Muscle layer of duodenum (tissue), 2 donors: ENCODE measurements at regions not wholly inside any gene's neighbourhood (a gene's known extent, or its start where the extent isn't known, plus 50 kb on each side); places are given as distances from the start of the nearest gene placed in this dataset.

Experiments
- H3K27ac ChIP-seq: one replicate; pipeline ENCODE4 v1.7.0; 2013; ENCODE audit warnings: mild to moderate bottlenecking, low read length
- H3K27me3 ChIP-seq: one replicate; pipeline ENCODE4 v1.7.0; 2013; ENCODE audit warnings: low read depth, mild to moderate bottlenecking, control low read depth, low read length
- H3K36me3 ChIP-seq, 2 donors: one replicate each; pipeline ENCODE4 v1.7.0; 2013; ENCODE audit warnings: low read length in 2 of 2, control low read depth in 1 of 2, mild to moderate bottlenecking in 1 of 2; ENCODE audit not compliant: insufficient read depth in 2 of 2, control insufficient read depth in 1 of 2
- H3K4me1 ChIP-seq, 2 donors: one replicate each; pipeline ENCODE4 v1.7.0; 2013; ENCODE audit warnings: low read length in 2 of 2, mild to moderate bottlenecking in 2 of 2, control low read depth in 1 of 2, moderate library complexity in 1 of 2; ENCODE audit not compliant: insufficient read depth in 2 of 2, control insufficient read depth in 1 of 2
- H3K4me3 ChIP-seq, 2 donors: one replicate each; pipeline ENCODE4 v1.7.0; 2013; ENCODE audit warnings: low read length in 2 of 2, low read depth in 1 of 2, mild to moderate bottlenecking in 1 of 2
- H3K9me3 ChIP-seq, 2 donors: one replicate each; pipeline ENCODE4 v1.7.0; 2013; ENCODE audit warnings: low read length in 2 of 2, control low read depth in 1 of 2, mild to moderate bottlenecking in 1 of 2; ENCODE audit not compliant: control insufficient read depth in 1 of 2
- donor health status: healthy.

- no peak overlapping the region for H3K4me3 ChIP-seq
- no peak overlapping the region for H3K27ac ChIP-seq
- H3K4me1 ChIP-seq = no peaks in the 10 kb centered on the region
- H3K9me3 ChIP-seq = no peaks in the 10 kb centered on the region
- no peaks in the 10 kb centered on the region for H3K36me3 ChIP-seq
- no peaks in the 10 kb centered on the region for H3K27me3 ChIP-seq
Measured at GRCh38 chrX:25219480-25219879, 203.7 kb upstream of the ARX start.

- H3K27me3 ChIP-seq = no peaks in the 10 kb centered on the region
- no peak overlapping the region for H3K4me3 ChIP-seq
- H3K4me1 ChIP-seq = no peaks in the 10 kb centered on the region
- no peaks in the 10 kb centered on the region for H3K36me3 ChIP-seq
- H3K9me3 ChIP-seq = no peaks in the 10 kb centered on the region
- no peak overlapping the region for H3K27ac ChIP-seq
Measured at GRCh38 chrX:25213611-25214010, 197.8 kb upstream of the ARX start.

- Histone ChIP-seq H3K4me3 (no peak overlapping the region), H3K36me3 (no peaks in the 10 kb centered on the region), H3K27ac (no peak overlapping the region), H3K27me3 (no peaks in the 10 kb centered on the region), H3K4me1 (no peaks in the 10 kb centered on the region), H3K9me3 (no peaks in the 10 kb centered on the region)
Measured at GRCh38 chrX:25207803-25208475, 192.2 kb upstream of the ARX start.

- Histone ChIP-seq H3K36me3 (no peaks in the 10 kb centered on the region), H3K27ac (no peak overlapping the region), H3K4me3 (no peak overlapping the region), H3K4me1 (no peaks in the 10 kb centered on the region), H3K9me3 (no peaks in the 10 kb centered on the region), H3K27me3 (no peaks in the 10 kb centered on the region)
Measured at GRCh38 chrX:25206778-25207177, 191.0 kb upstream of the ARX start.

- H3K4me3 ChIP-seq = no peak overlapping the region
Measured at GRCh38 chrX:25204182-25204581, 188.4 kb upstream of the ARX start.

GRCh38 chrX:25202827-25203226 lies 187.1 kb upstream of the ARX start:
- Histone ChIP-seq H3K4me3 (no peak overlapping the region), H3K27ac (no peak overlapping the region), H3K4me1 (no peaks in the 10 kb centered on the region), H3K36me3 (no peaks in the 10 kb centered on the region), H3K27me3 (no peaks in the 10 kb centered on the region), H3K9me3 (no peaks in the 10 kb centered on the region)

More at GRCh38 chrX:25204182-25204581, 188.4 kb upstream of the ARX start:
- Histone ChIP-seq H3K27me3 (no peaks in the 10 kb centered on the region), H3K27ac (no peak overlapping the region), H3K4me1 (no peaks in the 10 kb centered on the region), H3K36me3 (no peaks in the 10 kb centered on the region), H3K9me3 (no peaks in the 10 kb centered on the region)

- Histone ChIP-seq H3K36me3 (no peaks in the 10 kb centered on the region), H3K4me1 (no peaks in the 10 kb centered on the region), H3K27me3 (no peaks in the 10 kb centered on the region), H3K9me3 (no peaks in the 10 kb centered on the region), H3K27ac (no peak overlapping the region), H3K4me3 (no peak overlapping the region)
Measured at GRCh38 chrX:25198891-25199290, 183.1 kb upstream of the ARX start.

- H3K4me1 ChIP-seq = no peaks in the 10 kb centered on the region
- H3K27me3 ChIP-seq = no peaks in the 10 kb centered on the region
- no peaks in the 10 kb centered on the region for H3K9me3 ChIP-seq
- H3K4me3 ChIP-seq = no peak overlapping the region
- no peak overlapping the region for H3K27ac ChIP-seq
- no peaks in the 10 kb centered on the region for H3K36me3 ChIP-seq
Measured at GRCh38 chrX:25198253-25198652, 182.5 kb upstream of the ARX start.

- Histone ChIP-seq H3K9me3 (no peaks in the 10 kb centered on the region), H3K36me3 (no peaks in the 10 kb centered on the region), H3K4me3 (no peak overlapping the region), H3K27ac (no peak overlapping the region), H3K4me1 (no peaks in the 10 kb centered on the region), H3K27me3 (no peaks in the 10 kb centered on the region)
Measured at GRCh38 chrX:25196221-25196620, 180.5 kb upstream of the ARX start.

- no peak overlapping the region for H3K27ac ChIP-seq
- H3K27me3 ChIP-seq = no peaks in the 10 kb centered on the region
- no peaks in the 10 kb centered on the region for H3K4me1 ChIP-seq
- no peaks in the 10 kb centered on the region for H3K36me3 ChIP-seq
- no peaks in the 10 kb centered on the region for H3K9me3 ChIP-seq
- H3K4me3 ChIP-seq = no peak overlapping the region
Measured at GRCh38 chrX:25191403-25191802, 175.6 kb upstream of the ARX start.

- Histone ChIP-seq H3K9me3 (no peaks in the 10 kb centered on the region), H3K4me1 (no peaks in the 10 kb centered on the region), H3K4me3 (no peak overlapping the region), H3K27ac (no peak overlapping the region), H3K36me3 (no peaks in the 10 kb centered on the region), H3K27me3 (no peaks in the 10 kb centered on the region)
Measured at GRCh38 chrX:25181775-25182174, 166.0 kb upstream of the ARX start.

GRCh38 chrX:25180242-25180641 lies 164.5 kb upstream of the ARX start:
- Histone ChIP-seq H3K27me3 (no peaks in the 10 kb centered on the region), H3K9me3 (no peaks in the 10 kb centered on the region), H3K36me3 (no peaks in the 10 kb centered on the region), H3K27ac (no peak overlapping the region), H3K4me1 (no peaks in the 10 kb centered on the region), H3K4me3 (no peak overlapping the region)
